Peyer's patch (tissue), 4 donors: ENCODE measurements at regions not wholly inside any gene's neighbourhood (a gene's known extent, or its start where the extent isn't known, plus 50 kb on each side); places are given as distances from the start of the nearest gene placed in this dataset.

Source experiments
- CTCF ChIP-seq, 6 experiments: fragments of 450-650 bp in 4 of 6; fragments of 200-600 bp in 2 of 6; sonication (generic) in 1 of 6; IDR thresholded peaks; one replicate each; pipeline ENCODE4 v1.5.1; 2017 to 2019; ENCODE audit warnings: antibody characterized with exemption in 6 of 6, mild to moderate bottlenecking in 3 of 6, moderate library complexity in 1 of 6
- POLR2A ChIP-seq, 2 donors: fragments of 450-650 bp; IDR thresholded peaks; one replicate each; pipeline ENCODE4 v1.5.1; 2017; ENCODE audit warnings: antibody characterized with exemption in 2 of 2, mild to moderate bottlenecking in 2 of 2, moderate library complexity in 2 of 2

GRCh38 chr5:3190930-3191329, 404.7 kb upstream of the IRX1 start:
- TF ChIP-seq POLR2A (IDR thresholded peaks at IDR 0.05): no peak
- TF ChIP-seq CTCF (IDR thresholded peaks at IDR 0.05): no peak
